ENCODE measurements at regions not wholly inside any gene's neighbourhood (a gene's known extent, or its start where the extent isn't known, plus 50 kb on each side); places are given as distances from the start of the nearest gene placed in this dataset.

GRCh38 chr3:164194842-164195241, 883.5 kb downstream of the SI start:
- no peak for DNase-seq (ENCODE audit: low read depth, low spot score)
- intact Hi-C loops (cut with micrococcal nuclease): no loop called here
- FAIRE-seq: no peak

More at GRCh38 chr3:164194842-164195241, 883.5 kb downstream of the SI start:
- H3K4me3 ChIP-seq (replicated peaks in 1 of 3; ENCODE audit: insufficient read depth in 1 of 3, low read depth in 1 of 3, low read length in 3 of 3): no peak overlapping the region
- CTCF ChIA-PET: no interaction called here
- H3K9ac ChIP-seq (replicated peaks; ENCODE audit: extremely low read depth, insufficient read depth, low read length): no peak overlapping the region
- dilution Hi-C loops (cut with MboI; ENCODE audit: extremely low pct_ligation_motif_present, low sequenced_read_pairs): no loop called here
- H3K4me1 ChIP-seq (ENCODE audit: control insufficient read depth, extremely low read depth, insufficient read depth, low read length): no peaks in the 10 kb centered on the region
- BruUV-seq (replicated peaks): no TSS peak
- no peak overlapping the region for H3K4me2 ChIP-seq (ENCODE audit: insufficient read depth, low read length)
- no peak for TF ChIP-seq EZH2 (IDR thresholded peaks at IDR 0.05; ENCODE audit: borderline replicate concordance, low read depth, low read length, severe bottlenecking)
- no peak for TF ChIP-seq MAX (IDR thresholded peaks at IDR 0.05; ENCODE audit: insufficient read depth, insufficient read length)
- no peak for TF ChIP-seq CTCF (IDR thresholded peaks at IDR 0.05; ENCODE audit: extremely low read depth in 1 of 2, insufficient read depth in 1 of 2, low read depth in 1 of 2, low read length in 2 of 2)
- no peak for TF ChIP-seq POLR2A (IDR thresholded peaks at IDR 0.05; ENCODE audit: low read depth, low read length)
- no peak for TF ChIP-seq JUN (IDR thresholded peaks at IDR 0.05; ENCODE audit: borderline replicate concordance, insufficient read depth, insufficient read length, low read depth)
- no peak for TF ChIP-seq FOS (IDR thresholded peaks at IDR 0.05; ENCODE audit: borderline replicate concordance, insufficient read depth, low read length)
- no peak for TF ChIP-seq POLR2AphosphoS5 (IDR thresholded peaks at IDR 0.05; ENCODE audit: insufficient read depth, low read depth, low read length)
- no peak for TF ChIP-seq MYC (IDR thresholded peaks at IDR 0.05; ENCODE audit: low read depth, low read length)
- TF ChIP-seq GATA2 (IDR thresholded peaks at IDR 0.05; ENCODE audit: insufficient read depth, insufficient read length, low read depth, low read length): no peak
- no peaks in the 10 kb centered on the region for H3K79me2 ChIP-seq (ENCODE audit: control insufficient read depth, insufficient read depth, low read length)
- no peaks in the 10 kb centered on the region for H4K20me1 ChIP-seq (replicated peaks; ENCODE audit: control insufficient read depth, extremely low read depth, insufficient read depth, low read length)
- no peaks in the 10 kb centered on the region for H3K36me3 ChIP-seq (ENCODE audit: control insufficient read depth in 2 of 2, extremely low read depth in 1 of 2, insufficient read depth in 2 of 2, low read length in 2 of 2)
- H3K27ac ChIP-seq (ENCODE audit: insufficient read depth, low read depth, low read length): no peak overlapping the region
- no peaks in the 10 kb centered on the region for H3K27me3 ChIP-seq (ENCODE audit: control insufficient read depth in 2 of 2, insufficient read depth in 2 of 2, low read length in 2 of 2)
- POLR2A ChIA-PET: no interaction called here
- H3K9me1 ChIP-seq (replicated peaks; ENCODE audit: control insufficient read depth, extremely low read depth, insufficient read depth, low read length): no peaks in the 10 kb centered on the region
- peaks cover 2% of the 10 kb centered on the region for H3K9me3 ChIP-seq (replicated peaks; ENCODE audit: control insufficient read depth, insufficient read depth, low read length)
- H2AFZ ChIP-seq (ENCODE audit: low read depth, low read length): no peak overlapping the region

Measured in endothelial cell of umbilical vein (primary cell).